IPS-15b (cell line): ENCODE measurements at regions not wholly inside any gene's neighbourhood (a gene's known extent, or its start where the extent isn't known, plus 50 kb on each side); places are given as distances from the start of the nearest gene placed in this dataset.
"Not testable (repeated sequence)": the region's sequence is repeated elsewhere in the genome, so short reads cannot be mapped to it uniquely, and the experiment has no call there.

Experiments used
- H3K27me3 ChIP-seq: one replicate; pipeline ENCODE4 v1.6.1; 2013; ENCODE audit warnings: low read length; ENCODE audit not compliant: control insufficient read depth, insufficient read depth
- H3K36me3 ChIP-seq: one replicate; pipeline ENCODE4 v1.6.1; 2013; ENCODE audit warnings: low read length; ENCODE audit not compliant: control insufficient read depth, insufficient read depth
- H3K4me1 ChIP-seq: one replicate; pipeline ENCODE4 v1.6.1; 2013; ENCODE audit warnings: mild to moderate bottlenecking, low read length; ENCODE audit not compliant: control insufficient read depth, insufficient read depth
- H3K4me3 ChIP-seq: one replicate; pipeline ENCODE4 v1.5.1; 2013; ENCODE audit warnings: low read depth, low read length
- H3K9ac ChIP-seq: one replicate; pipeline ENCODE4 v1.6.1; 2013; ENCODE audit warnings: low read depth, mild to moderate bottlenecking, low read length
- H3K9me3 ChIP-seq: one replicate; pipeline ENCODE4 v1.6.1; 2013; ENCODE audit warnings: mild to moderate bottlenecking, low read length; ENCODE audit not compliant: control insufficient read depth, insufficient read depth

DNA sequence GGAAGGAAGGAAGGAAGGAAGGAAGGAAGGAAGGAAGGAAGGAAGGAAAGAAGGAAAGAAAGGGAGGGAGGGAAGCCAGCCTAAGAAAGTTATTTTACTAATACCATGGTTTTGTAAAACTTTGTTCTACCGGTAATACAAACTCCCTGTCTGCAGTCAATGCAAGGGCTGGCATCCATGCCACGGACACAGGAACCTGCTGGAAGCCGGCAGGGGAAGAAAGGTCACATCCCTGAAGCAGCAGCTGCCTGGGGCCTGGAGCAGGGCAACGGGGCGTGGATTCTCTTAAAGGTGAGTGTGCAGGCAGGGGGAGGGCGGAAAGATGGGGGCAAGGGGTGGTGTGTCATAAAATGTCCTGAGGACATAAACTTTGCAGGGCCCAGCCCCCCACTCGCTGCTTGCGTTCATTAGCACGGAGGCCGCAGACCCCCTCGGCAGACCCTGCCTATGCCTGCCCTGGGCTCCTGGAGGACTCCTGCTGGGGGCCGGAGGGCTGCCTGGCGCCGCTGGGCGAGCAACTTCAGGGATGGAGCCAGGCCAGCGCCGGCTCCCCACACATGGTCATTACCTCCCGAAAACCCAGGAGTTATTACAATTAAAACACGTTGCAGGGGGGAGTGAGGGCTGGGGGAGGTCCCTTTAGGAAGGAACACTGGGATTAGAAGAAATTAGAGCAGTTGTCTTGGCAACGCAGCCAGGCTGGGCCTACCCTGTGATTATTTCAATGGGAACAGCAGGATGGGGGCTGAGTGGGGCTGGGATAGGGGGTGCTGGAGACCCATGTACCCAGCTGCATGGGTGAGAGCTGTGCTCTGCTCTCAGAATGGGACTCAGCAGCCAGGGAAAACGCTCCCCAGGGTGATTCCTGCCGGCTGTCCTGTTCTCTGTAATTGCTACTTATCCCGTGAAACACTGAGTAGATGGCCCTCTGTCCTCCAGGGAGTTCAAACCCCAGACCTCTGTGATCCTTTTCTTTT, 257.9 kb downstream of the SOX9 start:
- H3K9ac ChIP-seq = no peak overlapping the region
- H3K9me3 ChIP-seq = no peaks in the 10 kb centered on the region
- H3K4me3 ChIP-seq = no peak overlapping the region
- H3K4me1 ChIP-seq = peaks cover 20% of the 10 kb centered on the region
- no peaks in the 10 kb centered on the region for H3K27me3 ChIP-seq
- H3K36me3 ChIP-seq = no peaks in the 10 kb centered on the region

DNA sequence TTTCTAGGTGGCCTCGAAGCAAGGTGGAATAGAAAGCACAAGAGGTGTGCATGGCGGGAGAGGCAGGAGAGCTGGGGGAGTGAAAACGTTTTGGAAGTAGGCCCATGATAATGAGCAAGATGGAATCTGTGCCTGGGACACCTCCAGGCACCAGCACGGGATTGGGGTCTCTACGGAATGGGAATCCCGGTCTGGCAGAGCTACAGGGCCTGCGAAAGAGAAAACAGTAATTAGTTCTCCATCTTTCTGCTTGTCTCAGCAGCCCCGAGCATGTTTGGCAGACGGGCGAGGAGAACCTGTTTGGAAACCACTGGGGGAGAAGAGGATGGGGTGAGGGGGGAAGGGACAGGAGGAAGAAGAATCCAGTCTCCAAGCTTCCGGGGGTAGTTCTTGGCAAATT, 258.7 kb downstream of the SOX9 start:
- no peak overlapping the region for H3K4me3 ChIP-seq
- no peak overlapping the region for H3K9ac ChIP-seq
- H3K36me3 ChIP-seq = no peaks in the 10 kb centered on the region
- no peaks in the 10 kb centered on the region for H3K9me3 ChIP-seq
- peaks cover 20% of the 10 kb centered on the region for H3K4me1 ChIP-seq
- no peaks in the 10 kb centered on the region for H3K27me3 ChIP-seq

DNA sequence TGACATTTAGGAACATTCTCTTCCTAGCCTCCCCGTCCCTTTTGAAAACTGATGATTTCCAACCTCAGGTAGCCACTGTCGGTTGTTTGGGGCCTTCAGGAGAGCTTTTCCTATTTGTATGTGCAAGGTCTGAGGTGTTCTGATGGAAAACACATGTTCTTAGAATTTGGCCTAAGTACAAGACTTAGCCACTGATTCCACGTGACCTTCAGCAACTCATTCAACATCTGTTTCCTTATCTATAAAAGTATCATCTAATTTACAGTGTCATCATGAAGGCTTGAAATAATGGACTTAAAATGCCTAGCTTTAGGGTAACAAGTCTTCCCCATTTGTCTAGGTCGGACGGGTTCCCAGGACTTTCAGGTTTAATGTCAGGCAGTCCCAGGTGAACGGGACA, 259.3 kb downstream of the SOX9 start:
- H3K4me3 ChIP-seq = no peak overlapping the region
- H3K9ac ChIP-seq = no peak overlapping the region
- H3K36me3 ChIP-seq = no peaks in the 10 kb centered on the region
- H3K27me3 ChIP-seq = no peaks in the 10 kb centered on the region
- no peaks in the 10 kb centered on the region for H3K9me3 ChIP-seq
- H3K4me1 ChIP-seq = peaks cover 18% of the 10 kb centered on the region

DNA sequence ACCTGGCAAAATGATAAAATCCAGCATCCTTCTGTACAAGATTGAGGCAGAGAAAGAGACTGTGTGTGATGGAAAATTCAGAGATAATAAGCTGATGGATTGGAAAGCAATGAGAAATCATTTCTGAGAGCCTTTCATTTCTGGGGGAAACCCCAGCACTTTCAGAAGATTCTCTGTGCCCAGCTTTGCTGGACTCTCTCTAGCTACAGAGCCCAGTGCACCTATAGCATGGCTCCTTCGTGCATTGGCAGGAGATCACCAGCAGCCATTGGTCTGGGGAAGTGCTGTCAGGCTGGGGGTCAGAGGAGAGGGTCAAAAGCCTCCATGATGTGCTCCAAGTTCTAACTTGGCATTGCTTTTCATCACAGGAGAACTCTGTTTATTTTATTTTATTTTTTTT, 259.9 kb downstream of the SOX9 start:
- H3K9ac ChIP-seq = no peak overlapping the region
- no peaks in the 10 kb centered on the region for H3K27me3 ChIP-seq
- H3K4me3 ChIP-seq = no peak overlapping the region
- H3K4me1 ChIP-seq = peaks cover 18% of the 10 kb centered on the region
- no peaks in the 10 kb centered on the region for H3K9me3 ChIP-seq
- H3K36me3 ChIP-seq = no peaks in the 10 kb centered on the region

DNA sequence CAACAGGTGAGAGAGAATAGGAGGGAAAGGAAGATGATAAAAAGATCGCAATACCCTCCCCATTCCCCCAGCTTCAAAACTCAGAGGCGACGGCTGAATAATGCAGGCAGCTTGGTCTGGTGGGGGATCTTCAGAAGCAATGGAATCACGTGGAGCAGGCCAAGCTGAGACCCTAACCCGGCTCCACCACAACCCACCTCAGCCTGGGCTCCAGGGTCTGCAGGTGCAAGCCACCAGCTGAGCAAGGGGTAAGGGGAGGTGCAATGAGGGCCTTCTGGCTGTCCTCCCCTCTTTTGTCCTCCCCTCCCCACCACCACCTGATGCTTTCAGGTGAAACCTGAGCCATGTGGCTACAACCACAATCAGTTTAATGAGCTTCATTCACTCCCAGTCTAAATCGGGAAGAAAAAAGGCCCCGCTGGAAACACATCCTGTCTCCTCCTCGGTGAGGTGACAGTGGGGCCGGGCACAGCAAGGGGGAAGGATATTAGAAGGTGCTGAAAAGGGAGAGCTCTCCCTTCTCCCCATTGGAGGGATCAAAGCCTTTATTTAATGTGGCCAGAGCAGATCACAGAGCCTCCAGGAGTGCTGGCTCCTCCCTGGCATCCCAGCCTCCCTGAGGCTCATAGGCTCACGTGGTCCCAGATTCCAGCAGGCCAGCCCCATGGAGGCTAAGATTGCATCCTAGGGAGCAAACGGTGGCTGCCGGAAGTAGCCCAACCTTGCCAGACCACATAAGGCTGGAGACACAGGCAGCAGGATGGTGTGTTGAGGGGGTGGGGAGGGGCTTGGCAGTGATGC, 261.0 kb downstream of the SOX9 start:
- peak overlapping the region; percentile 22 for H3K4me3 ChIP-seq
- peaks cover 18% of the 10 kb centered on the region for H3K4me1 ChIP-seq
- no peaks in the 10 kb centered on the region for H3K27me3 ChIP-seq
- no peak overlapping the region for H3K9ac ChIP-seq
- H3K9me3 ChIP-seq = no peaks in the 10 kb centered on the region
- H3K36me3 ChIP-seq = no peaks in the 10 kb centered on the region

DNA sequence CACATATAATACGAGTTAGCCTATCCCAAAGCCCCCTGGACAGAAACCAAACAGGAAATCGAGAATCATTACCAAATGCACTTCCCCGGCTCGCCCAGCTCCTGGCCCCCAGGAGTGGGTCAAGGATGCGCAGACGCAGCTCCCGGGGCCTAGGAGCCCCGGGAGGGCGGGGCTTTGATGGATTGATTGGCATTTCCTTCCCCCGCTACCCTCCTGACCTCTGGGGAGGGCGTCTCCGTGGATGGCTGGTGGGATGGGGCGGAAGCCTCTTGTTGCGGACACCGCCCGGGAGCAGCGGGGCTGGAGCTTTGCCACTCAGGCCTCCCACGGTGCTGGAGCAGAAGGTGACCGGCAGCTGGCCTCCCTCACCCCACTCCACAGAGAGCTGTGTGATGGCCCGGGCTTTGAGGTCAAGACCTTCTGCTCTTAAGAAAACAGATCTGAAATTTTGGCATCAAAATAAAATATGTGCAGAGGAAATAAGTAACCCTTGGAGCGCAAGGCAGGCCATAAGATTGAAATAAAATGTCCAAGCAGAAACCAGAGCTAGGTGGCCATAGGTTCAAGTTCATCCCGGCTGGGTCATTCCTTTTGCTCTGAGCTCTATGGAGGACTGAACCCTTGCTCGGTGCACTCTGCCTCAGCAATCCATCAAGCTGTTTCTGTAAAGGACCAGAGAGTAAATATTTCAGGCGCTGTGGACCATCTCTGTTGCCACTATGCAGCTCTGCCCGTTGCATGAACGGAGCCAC, 262.3 kb downstream of the SOX9 start:
- H3K9ac ChIP-seq = no peak overlapping the region
- H3K4me1 ChIP-seq = peaks cover 20% of the 10 kb centered on the region
- no peak overlapping the region for H3K4me3 ChIP-seq
- H3K9me3 ChIP-seq = no peaks in the 10 kb centered on the region
- H3K27me3 ChIP-seq = peaks cover 2% of the 10 kb centered on the region
- no peaks in the 10 kb centered on the region for H3K36me3 ChIP-seq

DNA sequence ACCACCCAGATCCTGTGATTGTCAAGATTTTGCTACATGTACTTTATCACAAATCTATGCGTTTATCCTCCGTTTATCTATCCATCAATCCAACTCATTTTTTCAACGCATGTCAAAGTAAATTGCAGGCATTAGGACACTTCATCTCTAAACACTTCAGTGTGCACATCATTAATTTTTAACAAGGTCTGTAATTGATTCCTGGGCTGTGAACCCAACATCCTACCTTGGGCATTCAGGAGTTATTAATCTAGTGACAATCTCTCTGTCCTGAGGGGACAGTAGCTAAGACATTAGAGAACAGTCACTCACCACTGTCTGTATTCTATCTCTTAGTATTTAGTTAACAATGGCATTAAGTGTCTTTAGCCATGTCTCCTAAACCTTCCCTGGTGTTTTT, 264.7 kb downstream of the SOX9 start:
- H3K4me3 ChIP-seq = no peak overlapping the region
- H3K9me3 ChIP-seq = no peaks in the 10 kb centered on the region
- H3K27me3 ChIP-seq = peaks cover 2% of the 10 kb centered on the region
- no peak overlapping the region for H3K9ac ChIP-seq
- H3K36me3 ChIP-seq = no peaks in the 10 kb centered on the region
- peaks cover 17% of the 10 kb centered on the region for H3K4me1 ChIP-seq

DNA sequence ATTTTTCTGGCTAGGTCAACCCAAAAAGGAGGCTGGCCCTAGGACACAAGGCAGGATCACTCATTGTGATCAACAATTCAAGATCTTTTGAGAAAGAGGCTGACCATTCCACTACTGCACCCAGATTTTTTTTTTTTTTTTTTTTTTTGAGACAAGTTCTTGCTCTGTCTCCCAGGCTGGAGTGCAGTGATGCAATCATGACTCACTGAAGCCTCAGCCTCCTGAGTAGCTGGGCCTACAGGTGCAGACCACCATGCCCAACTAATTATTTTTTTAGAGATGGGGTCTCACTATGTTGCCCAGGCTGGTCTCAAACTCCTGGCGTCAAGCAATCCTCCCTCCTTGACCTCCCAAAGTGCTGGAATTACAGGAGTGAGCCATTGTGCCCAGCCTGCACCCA, 265.4 kb downstream of the SOX9 start:
- H3K9ac ChIP-seq, H3K36me3 ChIP-seq, H3K4me3 ChIP-seq, H3K27me3 ChIP-seq, H3K9me3 ChIP-seq: not testable (repeated sequence)
- peaks cover 17% of the 10 kb centered on the region for H3K4me1 ChIP-seq

DNA sequence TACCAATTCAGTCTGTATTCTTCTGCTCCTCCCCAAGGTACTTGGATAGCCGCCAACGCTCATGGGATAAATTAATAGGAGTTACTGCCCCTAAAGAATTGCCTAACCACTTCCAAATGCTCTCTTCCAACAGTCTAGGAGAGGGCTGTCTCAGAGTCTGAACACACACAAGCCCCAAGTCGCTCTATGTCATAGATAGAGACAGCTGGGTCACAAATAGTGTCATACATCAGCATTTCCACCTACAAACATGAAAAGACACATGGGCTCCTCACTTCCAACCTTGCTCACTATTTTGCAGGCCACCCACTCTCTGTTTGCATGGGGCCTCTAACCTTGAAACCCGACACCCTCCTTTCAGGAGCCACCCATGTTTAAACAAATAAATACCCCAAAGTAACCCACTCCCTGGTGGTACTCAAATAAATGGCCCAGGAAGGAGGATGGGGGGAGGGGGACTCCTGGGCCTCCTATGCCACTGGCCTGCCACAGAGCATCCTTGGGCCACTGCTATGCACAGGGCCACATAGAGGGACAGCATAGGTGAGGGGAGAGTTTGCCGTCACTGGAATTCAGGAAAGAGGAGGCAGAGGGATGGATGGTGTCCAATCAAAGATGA, 265.9 kb downstream of the SOX9 start:
- H3K27me3 ChIP-seq = peaks cover 2% of the 10 kb centered on the region
- peaks cover 15% of the 10 kb centered on the region for H3K4me1 ChIP-seq
- H3K9ac ChIP-seq = no peak overlapping the region
- H3K36me3 ChIP-seq = no peaks in the 10 kb centered on the region
- no peaks in the 10 kb centered on the region for H3K9me3 ChIP-seq
- no peak overlapping the region for H3K4me3 ChIP-seq

DNA sequence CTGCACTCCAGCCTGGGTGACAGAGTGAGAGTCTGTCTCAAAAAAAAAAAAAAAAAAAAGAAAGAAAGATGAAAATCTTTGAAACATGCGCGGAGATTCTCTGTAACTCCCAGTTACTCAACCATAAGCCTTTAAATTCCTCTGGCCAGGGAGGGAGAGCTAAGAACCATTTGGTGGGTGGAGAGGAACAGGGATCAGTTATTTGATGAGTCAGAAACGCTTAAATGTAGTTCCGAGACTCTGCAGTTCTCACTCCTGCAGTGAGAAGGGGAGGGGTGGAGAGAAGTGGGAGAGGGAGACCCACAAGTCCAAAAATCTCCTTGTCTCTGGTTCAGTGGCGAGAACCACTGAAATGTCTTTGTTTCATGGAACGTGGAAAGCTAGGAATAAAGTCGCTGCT, 266.7 kb downstream of the SOX9 start:
- H3K36me3 ChIP-seq = no peaks in the 10 kb centered on the region
- peaks cover 8% of the 10 kb centered on the region for H3K4me1 ChIP-seq
- H3K4me3 ChIP-seq = no peak overlapping the region
- H3K9ac ChIP-seq = no peak overlapping the region
- H3K9me3 ChIP-seq = no peaks in the 10 kb centered on the region
- H3K27me3 ChIP-seq = peaks cover 2% of the 10 kb centered on the region

DNA sequence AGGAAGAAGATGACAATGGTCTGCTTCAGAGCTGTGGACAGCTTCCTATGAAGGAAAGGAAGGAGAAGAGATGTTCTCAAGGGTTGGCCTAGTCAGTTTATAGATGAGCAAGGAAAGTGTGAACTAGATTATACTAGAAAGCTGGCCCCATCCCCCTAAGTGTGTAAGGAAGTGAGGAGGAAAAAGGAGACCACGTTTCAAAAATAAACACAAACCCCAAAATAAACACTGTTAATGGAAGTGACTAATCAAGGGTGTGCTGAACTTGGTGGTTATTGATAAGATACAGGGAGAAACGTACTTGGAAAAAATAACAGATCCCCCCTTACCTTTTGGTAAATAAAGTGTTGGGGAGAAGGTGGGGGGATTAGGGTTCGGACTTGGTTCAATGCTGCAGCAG, 267.1 kb downstream of the SOX9 start:
- Histone ChIP-seq H3K9me3 (no peaks in the 10 kb centered on the region), H3K4me1 (peaks cover 5% of the 10 kb centered on the region), H3K27me3 (peaks cover 2% of the 10 kb centered on the region), H3K9ac (no peak overlapping the region), H3K4me3 (no peak overlapping the region), H3K36me3 (no peaks in the 10 kb centered on the region)
